Heart left ventricle (tissue), 16 donors: ENCODE measurements at regions not wholly inside any gene's neighbourhood (a gene's known extent, or its start where the extent isn't known, plus 50 kb on each side); places are given as distances from the start of the nearest gene placed in this dataset.

ENCODE experiments used
- ATAC-seq, 4 donors: fragments of 200-7000 bp; cut with Tn5 transposase; one replicate each; pipeline ENCODE4 v1.9.1; 2020 to 2022; ENCODE audit warnings: moderate library complexity in 4 of 4, mild to moderate bottlenecking in 3 of 4, moderate number of reproducible peaks in 1 of 4
- DNase-seq, 5 donors: peaks; one replicate each; pipeline ENCODE4 v3.0.0-alpha.2; 2020
- H3K27ac ChIP-seq, 12 donors: fragments of 200-600 bp; sonication (generic) in 4 of 12; one replicate each; pipeline versions ENCODE4 v1.5.0 to v1.8.0; 2016 to 2022; ENCODE audit warnings: mild to moderate bottlenecking in 2 of 12
- H3K27me3 ChIP-seq, 9 donors: fragments of 200-600 bp; sonication (generic) in 2 of 9; one replicate each; pipeline versions ENCODE4 v1.5.1 to v1.8.0; 2016 to 2022; ENCODE audit warnings: mild to moderate bottlenecking in 3 of 9
- H3K36me3 ChIP-seq, 9 donors: fragments of 200-600 bp; sonication (generic) in 2 of 9; one replicate each; pipeline versions ENCODE4 v1.5.0 to v1.8.0; 2018 to 2022; ENCODE audit warnings: mild to moderate bottlenecking in 2 of 9
- H3K4me1 ChIP-seq, 12 donors: fragments of 200-600 bp; sonication (generic) in 4 of 12; one replicate each; pipeline versions ENCODE4 v1.5.0 to v1.8.0; 2016 to 2022; ENCODE audit warnings: mild to moderate bottlenecking in 3 of 12
- H3K4me3 ChIP-seq, 12 donors: fragments of 200-600 bp; sonication (generic) in 4 of 12; one replicate each; pipeline versions ENCODE4 v1.5.0 to v1.8.0; 2017 to 2022; ENCODE audit warnings: mild to moderate bottlenecking in 9 of 12, moderate library complexity in 4 of 12
- H3K9me3 ChIP-seq, 12 donors: fragments of 200-600 bp; sonication (generic) in 4 of 12; one replicate each; pipeline versions ENCODE4 v1.5.0 to v1.8.0; 2016 to 2022; ENCODE audit warnings: mild to moderate bottlenecking in 1 of 12
- POLR2A ChIP-seq, 2 donors: fragments of 450-650 bp; IDR thresholded peaks; one replicate each; pipeline ENCODE4 v1.6.1; 2017; ENCODE audit warnings: antibody characterized with exemption in 2 of 2, mild to moderate bottlenecking in 2 of 2, moderate library complexity in 2 of 2
- WGBS, 4 donors: extraction: QIAGEN DNeasy Blood & Tissue Kit in 2 of 4; methylation state at CpG; one replicate each; pipeline versions ENCODE4 v1.1.5 to v1.1.7; 2013 to 2018; 5-methylcytosine and 5-hydroxymethylcytosine counted together
- intact Hi-C, 10 donors: fragments of 100-400 bp; cut with DNase I; formaldehyde crosslinking; loops; one replicate each; pipeline versions ENCODE4 v1.11.1 to v1.14.2; 2022
- TF ChIP-seq, protein P1 (sequence below), 12 donors: fragments of 200-600 bp; sonication (generic) in 4 of 12; IDR thresholded peaks; one replicate each; pipeline versions ENCODE4 v1.5.0 to v1.8.0; 2018 to 2022; ENCODE audit warnings: antibody characterized with exemption in 12 of 12, mild to moderate bottlenecking in 5 of 12
- donor health status: ischemic (EF 13 %, LVEDD 7.1; RV severe dilation, severe dysfunction).
- donor health status: healthy with polysubstance abuse.
- donor health status: DM: no; HTN: yes; CAD: no.
- donor health status: DM: no; HTN: no; CAD: no.
- donor health status: ischemic (EF 25% LVEDD 6.9; RV normal size, moderate dysfunction).
- donor health status: ischemic (EF 25% LVEDD 5.7; RV mildly dilated, moderate dysfunction).
- donor health status: healthy.
- donor health status: DM: yes; HTN: yes; CAD: no.
- donor health status: ischemic (EF 35%, LVEDD 5.7; RV mildly dilated, moderate dysfunction).
- donor health status: nonischemic (EF 11% LVEDD 7.7; RV severe dilation, severe dysfunction).
- donor health status: DM: yes; HTN: yes; CAD: no.
- donor health status: PGD.
- donor health status: ischemic (EF 29% LVEDD 5.4; RV normal size, mild dysfunction).
- donor health status: nonischemic (EF 23%, LVEDD 6.1; RV moderate dilation, normal function).

DNA sequence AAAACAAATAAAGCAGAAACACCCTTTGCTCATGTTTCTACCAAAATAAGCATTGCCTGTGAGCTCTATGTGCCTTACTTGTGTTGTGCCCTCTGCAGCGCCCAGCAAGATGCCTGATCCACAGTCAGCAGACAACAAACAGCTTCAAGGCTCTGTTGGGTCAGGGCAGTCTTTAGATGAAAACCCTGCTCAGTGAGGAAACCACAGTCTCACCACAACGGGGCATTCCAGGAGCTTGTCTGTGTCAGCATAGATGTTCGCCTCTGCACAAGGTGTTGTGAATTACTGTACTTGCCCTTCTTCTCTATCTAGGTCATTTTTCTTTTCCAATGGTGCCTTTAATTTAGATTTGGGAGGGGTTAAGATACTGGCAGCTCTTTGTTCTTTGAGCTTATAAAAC, 251.9 kb downstream of the COL4A1 start:
- H3K27ac ChIP-seq: no peak overlapping the region
- no peaks in the 10 kb centered on the region for H3K4me1 ChIP-seq
- peaks cover 0 to 4% (median 0%) of the 10 kb centered on the region in 12 donors for H3K9me3 ChIP-seq
- peaks cover 0 to 5% (median 0%) of the 10 kb centered on the region in 9 donors for H3K27me3 ChIP-seq
- H3K36me3 ChIP-seq: no peaks in the 10 kb centered on the region
- 71 to 89% (median 80%) methylated on average over 3 of the region's 3 CpGs for WGBS, 4 donors
- intact Hi-C loops: no loop called here
- ATAC-seq (no peak), DNase-seq (no peak)
- no peak overlapping the region for H3K4me3 ChIP-seq
- TF ChIP-seq POLR2A (IDR thresholded peaks at IDR 0.05): no peak
- TF ChIP-seq, protein P1, sequence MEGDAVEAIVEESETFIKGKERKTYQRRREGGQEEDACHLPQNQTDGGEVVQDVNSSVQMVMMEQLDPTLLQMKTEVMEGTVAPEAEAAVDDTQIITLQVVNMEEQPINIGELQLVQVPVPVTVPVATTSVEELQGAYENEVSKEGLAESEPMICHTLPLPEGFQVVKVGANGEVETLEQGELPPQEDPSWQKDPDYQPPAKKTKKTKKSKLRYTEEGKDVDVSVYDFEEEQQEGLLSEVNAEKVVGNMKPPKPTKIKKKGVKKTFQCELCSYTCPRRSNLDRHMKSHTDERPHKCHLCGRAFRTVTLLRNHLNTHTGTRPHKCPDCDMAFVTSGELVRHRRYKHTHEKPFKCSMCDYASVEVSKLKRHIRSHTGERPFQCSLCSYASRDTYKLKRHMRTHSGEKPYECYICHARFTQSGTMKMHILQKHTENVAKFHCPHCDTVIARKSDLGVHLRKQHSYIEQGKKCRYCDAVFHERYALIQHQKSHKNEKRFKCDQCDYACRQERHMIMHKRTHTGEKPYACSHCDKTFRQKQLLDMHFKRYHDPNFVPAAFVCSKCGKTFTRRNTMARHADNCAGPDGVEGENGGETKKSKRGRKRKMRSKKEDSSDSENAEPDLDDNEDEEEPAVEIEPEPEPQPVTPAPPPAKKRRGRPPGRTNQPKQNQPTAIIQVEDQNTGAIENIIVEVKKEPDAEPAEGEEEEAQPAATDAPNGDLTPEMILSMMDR (IDR thresholded peaks at IDR 0.05): no peak

DNA sequence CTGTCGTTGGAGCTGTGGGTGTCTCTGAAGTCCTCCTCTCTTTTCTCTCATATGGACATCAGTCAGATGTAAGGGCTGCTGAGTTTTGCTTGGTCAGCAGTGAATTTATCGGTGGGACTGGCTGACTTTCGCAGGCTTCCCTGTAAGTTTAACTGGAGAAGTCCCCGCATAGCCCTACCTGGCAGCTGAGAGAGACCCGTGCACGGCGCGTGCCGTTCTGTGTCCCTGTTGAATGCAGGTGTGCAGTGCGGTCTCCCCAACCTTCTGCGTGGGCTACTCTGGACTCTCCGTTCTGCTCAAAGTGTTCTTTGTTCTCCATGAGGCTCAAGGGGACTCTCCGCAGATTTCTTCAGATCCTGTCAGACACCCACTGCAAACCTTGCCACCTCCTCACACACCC, 252.9 kb downstream of the COL4A1 start:
- Histone ChIP-seq H3K36me3 (no peaks in the 10 kb centered on the region), H3K27me3 (peaks cover 0 to 5% (median 0%) of the 10 kb centered on the region in 9 donors), H3K4me3 (no peak overlapping the region), H3K9me3 (peaks cover 0 to 4% (median 0%) of the 10 kb centered on the region in 12 donors), H3K4me1 (no peaks in the 10 kb centered on the region), H3K27ac (no peak overlapping the region)
- intact Hi-C loops: no loop called here
- TF ChIP-seq, protein P1 (IDR thresholded peaks at IDR 0.05): no peak
- TF ChIP-seq POLR2A (IDR thresholded peaks at IDR 0.05): no peak
- no peak for DNase-seq
- peak in 1 of 4 donors; percentile 18 for ATAC-seq
- WGBS, 4 donors: 94 to 95% (median 94%) methylated on average over 13 of the region's 13 CpGs

DNA sequence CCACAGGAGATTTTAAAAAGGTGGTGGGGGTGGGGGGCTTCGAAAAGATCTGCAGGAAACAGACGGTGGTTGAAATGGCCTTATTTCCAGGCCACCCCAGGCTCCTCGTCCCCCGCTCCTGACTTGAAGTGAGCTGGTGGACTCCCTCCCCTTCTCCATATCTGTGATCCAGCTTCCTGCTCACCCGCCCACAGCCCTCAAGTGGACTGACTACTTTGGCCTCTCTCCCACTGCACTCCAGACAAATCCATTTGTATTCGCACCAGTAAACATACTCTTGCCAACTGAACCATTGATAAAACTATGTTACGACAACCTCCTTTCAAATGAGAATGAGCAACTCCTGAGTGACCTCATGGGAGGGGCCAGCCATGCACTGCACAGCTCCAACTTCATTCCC, 259.5 kb downstream of the COL4A1 start:
- Histone ChIP-seq H3K4me3 (no peak overlapping the region), H3K36me3 (no peaks in the 10 kb centered on the region), H3K27me3 (peaks cover 0 to 3% (median 0%) of the 10 kb centered on the region in 9 donors), H3K9me3 (no peaks in the 10 kb centered on the region), H3K27ac (peak overlapping the region in 3 of 12 donors; percentile 30 to 36 (median 32)), H3K4me1 (peaks cover 0 to 15% (median 2%) of the 10 kb centered on the region in 12 donors)
- intact Hi-C loops: no loop called here
- ATAC-seq (peak; percentile 98 to 99 (median 99)), DNase-seq (peak in 4 of 5 donors; percentile 84 to 91 (median 88))
- WGBS, 4 donors: 2 to 3% (median 3%) methylated on average over 6 to 7 of the region's 7 CpGs
- TF ChIP-seq POLR2A (IDR thresholded peaks at IDR 0.05): no peak
- TF ChIP-seq, protein P1 (IDR thresholded peaks at IDR 0.05): no peak

DNA sequence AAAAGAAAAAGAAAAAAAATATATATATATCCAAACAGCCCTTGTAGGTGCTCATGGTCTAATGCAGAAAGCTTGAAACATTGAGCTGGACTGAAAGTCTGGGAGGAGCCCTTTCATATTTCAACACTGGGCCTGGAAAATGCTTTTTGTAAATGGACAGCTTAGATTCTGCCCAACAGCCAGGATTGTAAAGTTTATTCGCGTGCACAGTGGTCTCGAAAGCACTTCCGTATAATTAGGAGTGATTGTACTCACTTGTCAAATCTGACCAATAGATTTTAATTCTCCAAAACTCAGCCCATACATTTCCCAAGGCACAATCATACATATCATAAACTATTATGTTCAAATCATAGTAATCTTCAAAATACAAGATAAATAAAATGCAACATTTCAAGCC, 260.1 kb downstream of the COL4A1 start:
- Histone ChIP-seq H3K4me3 (no peak overlapping the region), H3K9me3 (no peaks in the 10 kb centered on the region), H3K4me1 (peaks cover 0 to 15% (median 2%) of the 10 kb centered on the region in 12 donors), H3K27me3 (peaks cover 0 to 3% (median 0%) of the 10 kb centered on the region in 9 donors), H3K36me3 (no peaks in the 10 kb centered on the region), H3K27ac (no peak overlapping the region)
- intact Hi-C loops: no loop called here
- ATAC-seq: no peak
- no peak for TF ChIP-seq POLR2A (IDR thresholded peaks at IDR 0.05)
- TF ChIP-seq, protein P1 (IDR thresholded peaks at IDR 0.05): no peak
- DNase-seq: no peak
- 70 to 86% (median 78%) methylated on average over 4 of the region's 4 CpGs for WGBS, 4 donors
